GM23338 (cell line): ENCODE measurements at regions not wholly inside any gene's neighbourhood (a gene's known extent, or its start where the extent isn't known, plus 50 kb on each side); places are given as distances from the start of the nearest gene placed in this dataset.

ENCODE experiments used
- ATAC-seq: fragments of 200-7000 bp; cut with Tn5 transposase; 3 replicates; pipeline ENCODE4 v1.9.1; 2020
- DNase-seq: peaks from one replicate; pipeline ENCODE4 v3.0.0-alpha.2; 2015; ENCODE audit warnings: low spot score
- H2AFZ ChIP-seq: fragments of 200-600 bp; sonication (generic); 2 replicates; pipeline ENCODE4 v1.8.0; 2016; ENCODE audit warnings: antibody characterized with exemption, mild to moderate bottlenecking, moderate library complexity
- H3F3A ChIP-seq: fragments of 200-600 bp; sonication (generic); replicated peaks from 2 replicates; pipeline ENCODE4 v1.8.0; 2017; ENCODE audit warnings: antibody characterized with exemption, mixed run types, low read depth
- H3K27ac ChIP-seq: fragments of 200-600 bp; sonication (generic); 2 replicates; pipeline ENCODE4 v1.6.1; 2016; ENCODE audit warnings: low read depth
- H3K27me3 ChIP-seq: fragments of 200-600 bp; sonication (generic); 2 replicates; pipeline ENCODE4 v1.8.0; 2016; ENCODE audit warnings: mild to moderate bottlenecking, mixed run types, moderate library complexity; ENCODE audit not compliant: insufficient read depth
- H3K36me3 ChIP-seq: fragments of 200-600 bp; sonication (generic); 2 replicates; pipeline ENCODE4 v1.8.0; 2016; ENCODE audit warnings: mild to moderate bottlenecking; ENCODE audit not compliant: insufficient read depth
- H3K4me1 ChIP-seq: fragments of 200-600 bp; sonication (generic); 2 replicates; pipeline ENCODE4 v1.8.0; 2016; ENCODE audit warnings: mild to moderate bottlenecking, moderate library complexity; ENCODE audit not compliant: insufficient read depth
- H3K4me2 ChIP-seq: fragments of 200-600 bp; sonication (generic); 2 replicates; pipeline ENCODE4 v1.7.1; 2017; ENCODE audit warnings: mixed run types
- H3K4me3 ChIP-seq: fragments of 200-600 bp; sonication (generic); 2 replicates; pipeline ENCODE4 v1.6.1; 2016; ENCODE audit warnings: mixed run types
- H3K79me2 ChIP-seq: fragments of 200-600 bp; sonication (generic); replicated peaks from 2 replicates; pipeline ENCODE4 v1.8.0; 2017; ENCODE audit warnings: mild to moderate bottlenecking; ENCODE audit not compliant: insufficient read depth
- H3K9me2 ChIP-seq: fragments of 200-600 bp; sonication (generic); 2 replicates; pipeline ENCODE4 v1.8.0; 2017; ENCODE audit not compliant: insufficient read depth
- H4K20me1 ChIP-seq: fragments of 200-600 bp; sonication (generic); replicated peaks from 2 replicates; pipeline ENCODE4 v1.8.0; 2017; ENCODE audit warnings: mild to moderate bottlenecking; ENCODE audit not compliant: insufficient read depth
- H3K27ac Mint-ChIP-seq: 2 replicates; pipeline ENCODE4 v1.8.0; 2020; ENCODE audit warnings: inconsistent platforms, mild to moderate bottlenecking, moderate library complexity, mixed read lengths
- H3K27me3 Mint-ChIP-seq: 3 replicates; pipeline ENCODE4 v1.8.0; 2022; ENCODE audit warnings: low read depth, mild to moderate bottlenecking, moderate library complexity, mixed read lengths, inconsistent platforms; ENCODE audit not compliant: insufficient read depth, poor library complexity
- H3K36me3 Mint-ChIP-seq: 3 replicates; pipeline ENCODE4 v1.8.0; 2021; ENCODE audit warnings: low read depth, mild to moderate bottlenecking, inconsistent platforms, moderate library complexity, mixed read lengths
- H3K4me1 Mint-ChIP-seq: 3 replicates; pipeline ENCODE4 v1.8.0; 2020; ENCODE audit warnings: mild to moderate bottlenecking, inconsistent platforms, mixed read lengths
- H3K4me3 Mint-ChIP-seq: 3 replicates; pipeline ENCODE4 v1.8.0; 2021; ENCODE audit warnings: moderate library complexity, mild to moderate bottlenecking, inconsistent platforms, mixed read lengths
- H3K9me3 Mint-ChIP-seq: 3 replicates; pipeline ENCODE4 v1.8.0; 2020; ENCODE audit warnings: moderate library complexity, mild to moderate bottlenecking, inconsistent platforms, mixed read lengths
- CREB1 ChIP-seq: fragments of 250-450 bp; sonication (Bioruptor Pico); IDR thresholded peaks from 2 replicates; pipeline ENCODE4 v1.5.0; 2020; ENCODE audit warnings: low read depth, mild to moderate bottlenecking, moderate library complexity
- EZH2 ChIP-seq: fragments of 200-600 bp; sonication (generic); IDR thresholded peaks from one replicate; pipeline ENCODE4 v1.8.0; 2017; ENCODE audit warnings: antibody characterized with exemption, mild to moderate bottlenecking, low read depth; ENCODE audit not compliant: unreplicated experiment
- EZH2phosphoT487 ChIP-seq: fragments of 200-600 bp; sonication (generic); IDR thresholded peaks from one replicate; pipeline ENCODE4 v1.8.1; 2018; ENCODE audit warnings: antibody characterized with exemption; ENCODE audit not compliant: unreplicated experiment
- JUNB ChIP-seq: IDR thresholded peaks from one replicate; pipeline ENCODE4 v1.6.1; 2016; ENCODE audit warnings: antibody characterized with exemption; ENCODE audit not compliant: unreplicated experiment
- NANOG ChIP-seq: IDR thresholded peaks from 2 replicates; pipeline ENCODE4 v1.6.1; 2016; ENCODE audit warnings: antibody characterized with exemption, borderline replicate concordance
- POLR2AphosphoS5 ChIP-seq: IDR thresholded peaks from 2 replicates; pipeline ENCODE4 v1.6.1; 2016; ENCODE audit warnings: antibody characterized with exemption, low read depth
- STAT1 ChIP-seq: IDR thresholded peaks from one replicate; pipeline ENCODE4 v1.6.1; 2016; ENCODE audit warnings: antibody characterized with exemption; ENCODE audit not compliant: unreplicated experiment
- ZNF114 ChIP-seq: fragments of 250-450 bp; sonication (Bioruptor Pico); IDR thresholded peaks from 2 replicates; pipeline ENCODE4 v1.5.0; 2020; ENCODE audit warnings: mild to moderate bottlenecking, moderate library complexity
- ZNF331 ChIP-seq: fragments of 250-450 bp; sonication (Bioruptor Pico); IDR thresholded peaks from 2 replicates; pipeline ENCODE4 v1.5.0; 2020; ENCODE audit warnings: low read depth, mild to moderate bottlenecking, moderate library complexity
- TF ChIP-seq, protein P1 (sequence below): IDR thresholded peaks from one replicate; pipeline ENCODE4 v1.6.1; 2018; ENCODE audit warnings: antibody characterized with exemption; ENCODE audit not compliant: unreplicated experiment
- TF ChIP-seq, protein P2 (sequence below): fragments of 250-450 bp; sonication (Bioruptor Pico); IDR thresholded peaks from 2 replicates; pipeline ENCODE4 v1.5.0; 2020; ENCODE audit warnings: mild to moderate bottlenecking, moderate library complexity
- TF ChIP-seq, protein P3 (sequence below): IDR thresholded peaks from 2 replicates; pipeline ENCODE4 v1.6.1; 2016; ENCODE audit warnings: antibody characterized with exemption
- TF ChIP-seq, protein P4 (sequence below), 2 experiments: fragments of 200-600 bp in 1 of 2; sonication (generic) in 1 of 2; conservative IDR thresholded peaks; 2 replicates each; pipeline versions ENCODE4 v1.5.1 to v1.6.1; 2016 to 2017; ENCODE audit warnings: antibody characterized with exemption in 2 of 2, low read depth in 2 of 2, mild to moderate bottlenecking in 2 of 2, moderate library complexity in 1 of 2

DNA sequence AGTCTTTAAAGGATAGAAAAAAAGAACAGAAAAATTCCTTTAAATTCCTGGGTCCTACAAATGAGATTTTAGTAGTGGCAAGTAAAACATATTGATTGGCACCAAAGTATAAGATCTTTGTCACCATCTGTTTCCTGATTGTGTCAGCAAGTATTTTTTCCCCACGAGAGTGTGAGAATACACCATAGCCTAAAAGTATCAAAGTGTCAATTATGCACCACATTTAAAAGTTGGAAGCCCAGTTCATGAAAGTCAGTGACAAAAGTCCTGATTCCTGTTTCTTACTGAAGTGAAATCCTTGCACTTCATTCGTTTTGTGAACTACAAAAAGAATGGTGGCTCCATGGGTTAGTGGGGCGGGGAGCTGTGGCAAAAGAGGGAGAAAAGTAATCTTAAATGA is 83.8 kb upstream of the DPH6 start:
- H3K79me2 ChIP-seq: no peaks in the 10 kb centered on the region
- no peak for TF ChIP-seq JUNB
- no peak for TF ChIP-seq NANOG
- TF ChIP-seq CREB1 (CRISPR knock-in tag): no peak
- TF ChIP-seq, protein P1, sequence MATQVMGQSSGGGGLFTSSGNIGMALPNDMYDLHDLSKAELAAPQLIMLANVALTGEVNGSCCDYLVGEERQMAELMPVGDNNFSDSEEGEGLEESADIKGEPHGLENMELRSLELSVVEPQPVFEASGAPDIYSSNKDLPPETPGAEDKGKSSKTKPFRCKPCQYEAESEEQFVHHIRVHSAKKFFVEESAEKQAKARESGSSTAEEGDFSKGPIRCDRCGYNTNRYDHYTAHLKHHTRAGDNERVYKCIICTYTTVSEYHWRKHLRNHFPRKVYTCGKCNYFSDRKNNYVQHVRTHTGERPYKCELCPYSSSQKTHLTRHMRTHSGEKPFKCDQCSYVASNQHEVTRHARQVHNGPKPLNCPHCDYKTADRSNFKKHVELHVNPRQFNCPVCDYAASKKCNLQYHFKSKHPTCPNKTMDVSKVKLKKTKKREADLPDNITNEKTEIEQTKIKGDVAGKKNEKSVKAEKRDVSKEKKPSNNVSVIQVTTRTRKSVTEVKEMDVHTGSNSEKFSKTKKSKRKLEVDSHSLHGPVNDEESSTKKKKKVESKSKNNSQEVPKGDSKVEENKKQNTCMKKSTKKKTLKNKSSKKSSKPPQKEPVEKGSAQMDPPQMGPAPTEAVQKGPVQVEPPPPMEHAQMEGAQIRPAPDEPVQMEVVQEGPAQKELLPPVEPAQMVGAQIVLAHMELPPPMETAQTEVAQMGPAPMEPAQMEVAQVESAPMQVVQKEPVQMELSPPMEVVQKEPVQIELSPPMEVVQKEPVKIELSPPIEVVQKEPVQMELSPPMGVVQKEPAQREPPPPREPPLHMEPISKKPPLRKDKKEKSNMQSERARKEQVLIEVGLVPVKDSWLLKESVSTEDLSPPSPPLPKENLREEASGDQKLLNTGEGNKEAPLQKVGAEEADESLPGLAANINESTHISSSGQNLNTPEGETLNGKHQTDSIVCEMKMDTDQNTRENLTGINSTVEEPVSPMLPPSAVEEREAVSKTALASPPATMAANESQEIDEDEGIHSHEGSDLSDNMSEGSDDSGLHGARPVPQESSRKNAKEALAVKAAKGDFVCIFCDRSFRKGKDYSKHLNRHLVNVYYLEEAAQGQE: no peak
- TF ChIP-seq ZNF331: no peak
- TF ChIP-seq EZH2phosphoT487: no peak
- TF ChIP-seq ZNF114: no peak
- TF ChIP-seq, protein P2, sequence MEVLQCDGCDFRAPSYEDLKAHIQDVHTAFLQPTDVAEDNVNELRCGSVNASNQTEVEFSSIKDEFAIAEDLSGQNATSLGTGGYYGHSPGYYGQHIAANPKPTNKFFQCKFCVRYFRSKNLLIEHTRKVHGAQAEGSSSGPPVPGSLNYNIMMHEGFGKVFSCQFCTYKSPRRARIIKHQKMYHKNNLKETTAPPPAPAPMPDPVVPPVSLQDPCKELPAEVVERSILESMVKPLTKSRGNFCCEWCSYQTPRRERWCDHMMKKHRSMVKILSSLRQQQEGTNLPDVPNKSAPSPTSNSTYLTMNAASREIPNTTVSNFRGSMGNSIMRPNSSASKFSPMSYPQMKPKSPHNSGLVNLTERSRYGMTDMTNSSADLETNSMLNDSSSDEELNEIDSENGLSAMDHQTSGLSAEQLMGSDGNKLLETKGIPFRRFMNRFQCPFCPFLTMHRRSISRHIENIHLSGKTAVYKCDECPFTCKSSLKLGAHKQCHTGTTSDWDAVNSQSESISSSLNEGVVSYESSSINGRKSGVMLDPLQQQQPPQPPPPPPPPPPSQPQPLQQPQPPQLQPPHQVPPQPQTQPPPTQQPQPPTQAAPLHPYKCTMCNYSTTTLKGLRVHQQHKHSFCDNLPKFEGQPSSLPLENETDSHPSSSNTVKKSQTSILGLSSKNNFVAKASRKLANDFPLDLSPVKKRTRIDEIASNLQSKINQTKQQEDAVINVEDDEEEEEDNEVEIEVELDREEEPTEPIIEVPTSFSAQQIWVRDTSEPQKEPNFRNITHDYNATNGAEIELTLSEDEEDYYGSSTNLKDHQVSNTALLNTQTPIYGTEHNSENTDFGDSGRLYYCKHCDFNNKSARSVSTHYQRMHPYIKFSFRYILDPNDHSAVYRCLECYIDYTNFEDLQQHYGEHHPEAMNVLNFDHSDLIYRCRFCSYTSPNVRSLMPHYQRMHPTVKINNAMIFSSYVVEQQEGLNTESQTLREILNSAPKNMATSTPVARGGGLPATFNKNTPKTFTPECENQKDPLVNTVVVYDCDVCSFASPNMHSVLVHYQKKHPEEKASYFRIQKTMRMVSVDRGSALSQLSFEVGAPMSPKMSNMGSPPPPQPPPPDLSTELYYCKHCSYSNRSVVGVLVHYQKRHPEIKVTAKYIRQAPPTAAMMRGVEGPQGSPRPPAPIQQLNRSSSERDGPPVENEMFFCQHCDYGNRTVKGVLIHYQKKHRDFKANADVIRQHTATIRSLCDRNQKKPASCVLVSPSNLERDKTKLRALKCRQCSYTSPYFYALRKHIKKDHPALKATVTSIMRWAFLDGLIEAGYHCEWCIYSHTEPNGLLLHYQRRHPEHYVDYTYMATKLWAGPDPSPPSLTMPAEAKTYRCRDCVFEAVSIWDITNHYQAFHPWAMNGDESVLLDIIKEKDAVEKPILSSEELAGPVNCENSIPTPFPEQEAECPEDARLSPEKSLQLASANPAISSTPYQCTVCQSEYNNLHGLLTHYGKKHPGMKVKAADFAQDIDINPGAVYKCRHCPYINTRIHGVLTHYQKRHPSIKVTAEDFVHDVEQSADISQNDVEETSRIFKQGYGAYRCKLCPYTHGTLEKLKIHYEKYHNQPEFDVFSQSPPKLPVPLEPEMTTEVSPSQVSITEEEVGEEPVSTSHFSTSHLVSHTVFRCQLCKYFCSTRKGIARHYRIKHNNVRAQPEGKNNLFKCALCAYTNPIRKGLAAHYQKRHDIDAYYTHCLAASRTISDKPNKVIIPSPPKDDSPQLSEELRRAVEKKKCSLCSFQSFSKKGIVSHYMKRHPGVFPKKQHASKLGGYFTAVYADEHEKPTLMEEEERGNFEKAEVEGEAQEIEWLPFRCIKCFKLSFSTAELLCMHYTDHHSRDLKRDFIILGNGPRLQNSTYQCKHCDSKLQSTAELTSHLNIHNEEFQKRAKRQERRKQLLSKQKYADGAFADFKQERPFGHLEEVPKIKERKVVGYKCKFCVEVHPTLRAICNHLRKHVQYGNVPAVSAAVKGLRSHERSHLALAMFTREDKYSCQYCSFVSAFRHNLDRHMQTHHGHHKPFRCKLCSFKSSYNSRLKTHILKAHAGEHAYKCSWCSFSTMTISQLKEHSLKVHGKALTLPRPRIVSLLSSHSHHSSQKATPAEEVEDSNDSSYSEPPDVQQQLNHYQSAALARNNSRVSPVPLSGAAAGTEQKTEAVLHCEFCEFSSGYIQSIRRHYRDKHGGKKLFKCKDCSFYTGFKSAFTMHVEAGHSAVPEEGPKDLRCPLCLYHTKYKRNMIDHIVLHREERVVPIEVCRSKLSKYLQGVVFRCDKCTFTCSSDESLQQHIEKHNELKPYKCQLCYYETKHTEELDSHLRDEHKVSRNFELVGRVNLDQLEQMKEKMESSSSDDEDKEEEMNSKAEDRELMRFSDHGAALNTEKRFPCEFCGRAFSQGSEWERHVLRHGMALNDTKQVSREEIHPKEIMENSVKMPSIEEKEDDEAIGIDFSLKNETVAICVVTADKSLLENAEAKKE (CRISPR knock-in tag): no peak
- TF ChIP-seq, protein P3, sequence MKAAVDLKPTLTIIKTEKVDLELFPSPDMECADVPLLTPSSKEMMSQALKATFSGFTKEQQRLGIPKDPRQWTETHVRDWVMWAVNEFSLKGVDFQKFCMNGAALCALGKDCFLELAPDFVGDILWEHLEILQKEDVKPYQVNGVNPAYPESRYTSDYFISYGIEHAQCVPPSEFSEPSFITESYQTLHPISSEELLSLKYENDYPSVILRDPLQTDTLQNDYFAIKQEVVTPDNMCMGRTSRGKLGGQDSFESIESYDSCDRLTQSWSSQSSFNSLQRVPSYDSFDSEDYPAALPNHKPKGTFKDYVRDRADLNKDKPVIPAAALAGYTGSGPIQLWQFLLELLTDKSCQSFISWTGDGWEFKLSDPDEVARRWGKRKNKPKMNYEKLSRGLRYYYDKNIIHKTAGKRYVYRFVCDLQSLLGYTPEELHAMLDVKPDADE: no peak
- no peak for TF ChIP-seq POLR2AphosphoS5
- TF ChIP-seq EZH2: no peak
- TF ChIP-seq, protein P4, sequence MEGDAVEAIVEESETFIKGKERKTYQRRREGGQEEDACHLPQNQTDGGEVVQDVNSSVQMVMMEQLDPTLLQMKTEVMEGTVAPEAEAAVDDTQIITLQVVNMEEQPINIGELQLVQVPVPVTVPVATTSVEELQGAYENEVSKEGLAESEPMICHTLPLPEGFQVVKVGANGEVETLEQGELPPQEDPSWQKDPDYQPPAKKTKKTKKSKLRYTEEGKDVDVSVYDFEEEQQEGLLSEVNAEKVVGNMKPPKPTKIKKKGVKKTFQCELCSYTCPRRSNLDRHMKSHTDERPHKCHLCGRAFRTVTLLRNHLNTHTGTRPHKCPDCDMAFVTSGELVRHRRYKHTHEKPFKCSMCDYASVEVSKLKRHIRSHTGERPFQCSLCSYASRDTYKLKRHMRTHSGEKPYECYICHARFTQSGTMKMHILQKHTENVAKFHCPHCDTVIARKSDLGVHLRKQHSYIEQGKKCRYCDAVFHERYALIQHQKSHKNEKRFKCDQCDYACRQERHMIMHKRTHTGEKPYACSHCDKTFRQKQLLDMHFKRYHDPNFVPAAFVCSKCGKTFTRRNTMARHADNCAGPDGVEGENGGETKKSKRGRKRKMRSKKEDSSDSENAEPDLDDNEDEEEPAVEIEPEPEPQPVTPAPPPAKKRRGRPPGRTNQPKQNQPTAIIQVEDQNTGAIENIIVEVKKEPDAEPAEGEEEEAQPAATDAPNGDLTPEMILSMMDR (conservative IDR thresholded peaks at IDR 0.05; ENCODE audit: low read depth in 2 of 2): no peak
- no peak for TF ChIP-seq STAT1

More for the DNA sequence above, 83.8 kb upstream of the DPH6 start:
- Histone ChIP-seq H3K4me2 (no peak overlapping the region), H3K36me3 (no peaks in the 10 kb centered on the region), H3K4me3 (no peak overlapping the region), H3K27ac (no peak overlapping the region), H3K9me2 (no peaks in the 10 kb centered on the region), H3K27me3 (no peaks in the 10 kb centered on the region), H3F3A (no peaks in the 10 kb centered on the region), H3K4me1 (peaks cover 23% of the 10 kb centered on the region), H4K20me1 (no peaks in the 10 kb centered on the region), H2AFZ (peak overlapping the region; percentile 83)
- ATAC-seq: no peak
- no peak for DNase-seq
- H3K9me3 Mint-ChIP-seq: no peaks in the 10 kb centered on the region
- H3K27ac Mint-ChIP-seq: no peak overlapping the region
- H3K4me3 Mint-ChIP-seq: no peak overlapping the region
- no peaks in the 10 kb centered on the region for H3K36me3 Mint-ChIP-seq
- peaks cover 4% of the 10 kb centered on the region for H3K27me3 Mint-ChIP-seq
- H3K4me1 Mint-ChIP-seq: peaks cover 29% of the 10 kb centered on the region; the same call in 2 of the 3 replicates
